MV-4-11 (cell line): ENCODE measurements at regions not wholly inside any gene's neighbourhood (a gene's known extent, or its start where the extent isn't known, plus 50 kb on each side); places are given as distances from the start of the nearest gene placed in this dataset.

ENCODE experiments used
- DNase-seq: peaks from one replicate; lab custom pipeline; 2025; lab: John Stamatoyannopoulos, UW

GRCh38 chr10:84047258-84048010 lies 91.9 kb upstream of the GHITM start:
- DNase-seq = no peak

- no peak for DNase-seq
Measured at GRCh38 chr10:84049645-84050011, 89.7 kb upstream of the GHITM start.

- no peak for DNase-seq
Measured at GRCh38 chr10:84053626-84054025, 85.7 kb upstream of the GHITM start.

GRCh38 chr10:84054743-84055142 lies 84.6 kb upstream of the GHITM start:
- no peak for DNase-seq

GRCh38 chr10:84059526-84059925 lies 79.8 kb upstream of the GHITM start:
- no peak for DNase-seq

GRCh38 chr10:84063440-84063839 lies 75.9 kb upstream of the GHITM start:
- no peak for DNase-seq

- DNase-seq = no peak
Measured at GRCh38 chr10:84065804-84066601, 73.3 kb upstream of the GHITM start.

GRCh38 chr10:84074521-84074920 lies 64.8 kb upstream of the GHITM start:
- DNase-seq = no peak

GRCh38 chr10:84075226-84076046 lies 63.9 kb upstream of the GHITM start:
- DNase-seq = no peak

- DNase-seq = no peak
Measured at GRCh38 chr10:84076047-84076388, 63.3 kb upstream of the GHITM start.

- no peak for DNase-seq
Measured at GRCh38 chr10:84076540-84077195, 62.6 kb upstream of the GHITM start.

GRCh38 chr10:84077768-84078167 lies 61.5 kb upstream of the GHITM start:
- DNase-seq = no peak

- DNase-seq = no peak
Measured at GRCh38 chr10:84078771-84079170, 60.5 kb upstream of the GHITM start.

GRCh38 chr10:84084342-84084741 lies 55.0 kb upstream of the GHITM start:
- no peak for DNase-seq

- DNase-seq = no peak
Measured at GRCh38 chr10:84087202-84087601, 52.1 kb upstream of the GHITM start.

- DNase-seq = no peak
Measured at GRCh38 chr10:84088626-84089025, 50.7 kb upstream of the GHITM start.

- no peak for DNase-seq
Measured at GRCh38 chr10:84089162-84089561, 50.1 kb upstream of the GHITM start.
